Dendritic cell treated with granulocyte-macrophage colony-stimulating factor and Interleukin-4, amounts not matched to agents 40 ng/mL and 50 ng/mL, for 4 days (primary cell): ENCODE measurements at regions not wholly inside any gene's neighbourhood (a gene's known extent, or its start where the extent isn't known, plus 50 kb on each side); places are given as distances from the start of the nearest gene placed in this dataset.

Source experiments
- H3K27ac Mint-ChIP-seq: one replicate; pipeline ENCODE4 v1.8.0; 2022; ENCODE audit warnings: mild to moderate bottlenecking, mixed read lengths
- H3K27me3 Mint-ChIP-seq: one replicate; pipeline ENCODE4 v1.8.0; 2022; ENCODE audit warnings: mild to moderate bottlenecking, mixed read lengths
- H3K36me3 Mint-ChIP-seq: one replicate; pipeline ENCODE4 v1.8.0; 2022; ENCODE audit warnings: low read depth, mixed read lengths
- H3K4me1 Mint-ChIP-seq: one replicate; pipeline ENCODE4 v1.8.0; 2022; ENCODE audit warnings: low read depth, mixed read lengths
- H3K4me3 Mint-ChIP-seq: one replicate; pipeline ENCODE4 v1.8.0; 2022; ENCODE audit warnings: mild to moderate bottlenecking, moderate library complexity, mixed read lengths
- H3K9me3 Mint-ChIP-seq: one replicate; pipeline ENCODE4 v1.8.0; 2022; ENCODE audit warnings: mixed read lengths
- intact Hi-C: fragments of 100-400 bp; cut with micrococcal nuclease; formaldehyde crosslinking; loops from one replicate; pipeline ENCODE4 v1.15.0; 2022

GRCh38 chr13:61734683-61735082 lies 319.0 kb upstream of the PCDH20 start:
- Mint-ChIP-seq H3K27me3 (no peaks in the 10 kb centered on the region), H3K27ac (no peak overlapping the region), H3K4me1 (no peaks in the 10 kb centered on the region), H3K36me3 (no peaks in the 10 kb centered on the region), H3K9me3 (peaks cover 19% of the 10 kb centered on the region), H3K4me3 (no peak overlapping the region)
- intact Hi-C loops, result no loop called here

GRCh38 chr13:61728471-61728870 lies 312.8 kb upstream of the PCDH20 start:
- intact Hi-C loops, result no loop called here
- no peaks in the 10 kb centered on the region for H3K36me3 Mint-ChIP-seq
- peaks cover 9% of the 10 kb centered on the region for H3K9me3 Mint-ChIP-seq
- H3K27me3 Mint-ChIP-seq, result no peaks in the 10 kb centered on the region
- H3K4me3 Mint-ChIP-seq, result no peak overlapping the region
- no peak overlapping the region for H3K27ac Mint-ChIP-seq
- H3K4me1 Mint-ChIP-seq, result no peaks in the 10 kb centered on the region

- Mint-ChIP-seq H3K9me3 (peaks cover 6% of the 10 kb centered on the region), H3K27ac (no peak overlapping the region), H3K27me3 (no peaks in the 10 kb centered on the region), H3K36me3 (no peaks in the 10 kb centered on the region), H3K4me1 (no peaks in the 10 kb centered on the region), H3K4me3 (no peak overlapping the region)
- intact Hi-C loops, result no loop called here
Observed at GRCh38 chr13:61727767-61728166, 312.1 kb upstream of the PCDH20 start.

GRCh38 chr13:61725806-61726205 lies 310.2 kb upstream of the PCDH20 start:
- Mint-ChIP-seq H3K27me3 (no peaks in the 10 kb centered on the region), H3K36me3 (no peaks in the 10 kb centered on the region), H3K9me3 (no peaks in the 10 kb centered on the region), H3K27ac (no peak overlapping the region), H3K4me1 (no peaks in the 10 kb centered on the region), H3K4me3 (no peak overlapping the region)
- intact Hi-C loops, result no loop called here

- Mint-ChIP-seq H3K27ac (no peak overlapping the region), H3K36me3 (no peaks in the 10 kb centered on the region), H3K27me3 (no peaks in the 10 kb centered on the region), H3K9me3 (no peaks in the 10 kb centered on the region), H3K4me3 (no peak overlapping the region), H3K4me1 (no peaks in the 10 kb centered on the region)
- intact Hi-C loops, result no loop called here
Observed at GRCh38 chr13:61722119-61722518, 306.5 kb upstream of the PCDH20 start.

GRCh38 chr13:61712621-61713020 lies 297.0 kb upstream of the PCDH20 start:
- Mint-ChIP-seq H3K4me1 (no peaks in the 10 kb centered on the region), H3K9me3 (no peaks in the 10 kb centered on the region), H3K36me3 (no peaks in the 10 kb centered on the region), H3K27me3 (no peaks in the 10 kb centered on the region), H3K27ac (no peak overlapping the region), H3K4me3 (no peak overlapping the region)
- intact Hi-C loops, result no loop called here

GRCh38 chr13:61709258-61709657 lies 293.6 kb upstream of the PCDH20 start:
- Mint-ChIP-seq H3K4me1 (no peaks in the 10 kb centered on the region), H3K27ac (no peak overlapping the region), H3K27me3 (no peaks in the 10 kb centered on the region), H3K4me3 (no peak overlapping the region), H3K36me3 (no peaks in the 10 kb centered on the region), H3K9me3 (peaks cover 9% of the 10 kb centered on the region)
- intact Hi-C loops, result no loop called here

- Mint-ChIP-seq H3K4me1 (no peaks in the 10 kb centered on the region), H3K27ac (no peak overlapping the region), H3K9me3 (peaks cover 22% of the 10 kb centered on the region), H3K36me3 (no peaks in the 10 kb centered on the region), H3K27me3 (no peaks in the 10 kb centered on the region), H3K4me3 (no peak overlapping the region)
- intact Hi-C loops, result no loop called here
Observed at GRCh38 chr13:61706899-61707298, 291.2 kb upstream of the PCDH20 start.

- H3K27me3 Mint-ChIP-seq, result no peaks in the 10 kb centered on the region
- intact Hi-C loops, result no loop called here
- H3K4me3 Mint-ChIP-seq, result no peak overlapping the region
- H3K27ac Mint-ChIP-seq, result no peak overlapping the region
- no peaks in the 10 kb centered on the region for H3K36me3 Mint-ChIP-seq
- peaks cover 22% of the 10 kb centered on the region for H3K9me3 Mint-ChIP-seq
- H3K4me1 Mint-ChIP-seq, result no peaks in the 10 kb centered on the region
Observed at GRCh38 chr13:61700620-61701019, 285.0 kb upstream of the PCDH20 start.

GRCh38 chr13:61700181-61700580 lies 284.5 kb upstream of the PCDH20 start:
- no peaks in the 10 kb centered on the region for H3K27me3 Mint-ChIP-seq
- peaks cover 21% of the 10 kb centered on the region for H3K9me3 Mint-ChIP-seq
- H3K27ac Mint-ChIP-seq, result no peak overlapping the region
- no peaks in the 10 kb centered on the region for H3K4me1 Mint-ChIP-seq
- H3K36me3 Mint-ChIP-seq, result no peaks in the 10 kb centered on the region
- H3K4me3 Mint-ChIP-seq, result no peak overlapping the region
- intact Hi-C loops, result no loop called here

- H3K36me3 Mint-ChIP-seq, result no peaks in the 10 kb centered on the region
- H3K4me1 Mint-ChIP-seq, result no peaks in the 10 kb centered on the region
- no peak overlapping the region for H3K27ac Mint-ChIP-seq
- H3K4me3 Mint-ChIP-seq, result no peak overlapping the region
- H3K27me3 Mint-ChIP-seq, result no peaks in the 10 kb centered on the region
- no peaks in the 10 kb centered on the region for H3K9me3 Mint-ChIP-seq
- intact Hi-C loops, result no loop called here
Observed at GRCh38 chr13:61696676-61697075, 281.0 kb upstream of the PCDH20 start.

GRCh38 chr13:61695147-61695546 lies 279.5 kb upstream of the PCDH20 start:
- Mint-ChIP-seq H3K27ac (no peak overlapping the region), H3K4me1 (no peaks in the 10 kb centered on the region), H3K27me3 (no peaks in the 10 kb centered on the region), H3K9me3 (no peaks in the 10 kb centered on the region), H3K4me3 (no peak overlapping the region), H3K36me3 (no peaks in the 10 kb centered on the region)
- intact Hi-C loops, result no loop called here

GRCh38 chr13:61692691-61693090 lies 277.0 kb upstream of the PCDH20 start:
- Mint-ChIP-seq H3K27ac (no peak overlapping the region), H3K36me3 (no peaks in the 10 kb centered on the region), H3K4me1 (no peaks in the 10 kb centered on the region), H3K9me3 (no peaks in the 10 kb centered on the region), H3K27me3 (no peaks in the 10 kb centered on the region), H3K4me3 (no peak overlapping the region)
- intact Hi-C loops, result no loop called here

- no peak overlapping the region for H3K4me3 Mint-ChIP-seq
- H3K36me3 Mint-ChIP-seq, result no peaks in the 10 kb centered on the region
Observed at GRCh38 chr13:61685682-61686012, 270.0 kb upstream of the PCDH20 start.

GRCh38 chr13:61684976-61685681 lies 269.5 kb upstream of the PCDH20 start:
- H3K27me3 Mint-ChIP-seq, result no peaks in the 10 kb centered on the region
- H3K27ac Mint-ChIP-seq, result no peak overlapping the region
- no peak overlapping the region for H3K4me3 Mint-ChIP-seq
- no peaks in the 10 kb centered on the region for H3K36me3 Mint-ChIP-seq
- intact Hi-C loops, result no loop called here
- H3K9me3 Mint-ChIP-seq, result peaks cover 44% of the 10 kb centered on the region
- no peaks in the 10 kb centered on the region for H3K4me1 Mint-ChIP-seq

More at GRCh38 chr13:61685682-61686012, 270.0 kb upstream of the PCDH20 start:
- Mint-ChIP-seq H3K27ac (no peak overlapping the region), H3K9me3 (peaks cover 42% of the 10 kb centered on the region), H3K27me3 (no peaks in the 10 kb centered on the region), H3K4me1 (no peaks in the 10 kb centered on the region)
- intact Hi-C loops, result no loop called here
